Activated CD4-positive, alpha-beta T cell treated with anti-CD3 and anti-CD28 coated beads for 24 hours (primary cell): ENCODE measurements at regions not wholly inside any gene's neighbourhood (a gene's known extent, or its start where the extent isn't known, plus 50 kb on each side); places are given as distances from the start of the nearest gene placed in this dataset.
"Not testable (repeated sequence)": the region's sequence is repeated elsewhere in the genome, so short reads cannot be mapped to it uniquely, and the experiment has no call there.

ENCODE experiments used
- DNase-seq, 2 donors: peaks; one replicate each; pipeline ENCODE4 v3.0.0-alpha.2; 2020; ENCODE audit warnings: low read depth in 2 of 2

DNA sequence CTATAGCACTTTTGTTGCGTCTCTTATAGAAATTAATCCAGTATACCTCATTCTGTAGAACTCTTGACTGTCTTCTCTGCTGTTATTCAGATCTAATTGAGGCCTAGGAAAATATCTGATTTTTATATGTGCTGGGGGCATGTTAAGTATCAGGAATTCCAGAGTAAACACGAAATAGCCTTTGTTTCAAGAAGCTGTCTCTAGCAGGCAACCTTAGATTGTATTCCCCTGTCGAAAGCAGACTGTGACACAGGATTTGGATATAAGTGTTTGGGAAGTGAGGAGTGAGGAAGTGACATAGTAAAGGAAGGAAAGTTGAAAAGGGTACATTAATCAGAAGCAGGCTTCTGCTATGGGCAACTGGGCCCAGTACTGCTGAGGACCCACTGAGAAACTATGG lies 72.1 kb upstream of the RASA1 start:
- DNase-seq: no peak

DNA sequence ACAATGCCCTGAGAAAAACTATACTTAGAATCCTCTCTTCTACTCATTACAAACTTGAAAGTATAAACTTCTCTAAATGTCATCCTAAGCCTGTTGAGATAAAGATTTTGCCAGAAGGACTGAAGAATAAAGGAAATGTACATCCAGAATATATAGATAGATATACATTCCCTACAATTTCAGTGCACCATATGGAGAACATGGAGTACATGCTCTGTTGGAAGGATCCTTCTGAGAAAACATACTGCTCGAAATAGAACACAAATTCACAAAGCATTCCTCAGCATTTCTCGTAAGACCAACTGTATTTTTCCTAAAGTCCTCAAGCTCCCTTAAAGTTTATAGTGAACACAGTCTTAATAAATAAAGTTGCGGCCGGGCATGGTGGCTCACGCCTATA lies 69.7 kb upstream of the RASA1 start:
- no peak for DNase-seq

DNA sequence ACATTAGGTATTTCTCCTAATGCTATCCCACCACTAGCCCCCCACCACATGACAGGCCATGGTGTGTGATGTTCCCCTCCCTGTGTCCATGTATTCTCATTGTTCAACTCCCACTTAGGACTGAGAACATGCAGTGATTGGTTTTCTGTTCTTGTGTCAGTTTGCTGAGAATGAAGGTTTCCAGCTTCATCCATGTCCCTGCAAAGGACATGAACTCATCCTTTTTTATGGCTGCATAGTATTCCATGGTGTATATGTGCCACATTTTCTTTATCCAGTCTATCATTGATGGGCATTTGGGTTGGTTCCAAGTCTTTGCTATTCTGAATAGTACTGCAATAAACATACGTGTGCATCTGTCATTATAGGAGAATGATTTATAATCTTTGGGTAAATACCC lies 68.4 kb upstream of the RASA1 start:
- not testable (repeated sequence) for DNase-seq

- not testable (repeated sequence) for DNase-seq
Measured at GRCh38 chr5:87199704-87200103, 68.0 kb upstream of the RASA1 start.

GRCh38 chr5:87210076-87210475 lies 57.6 kb upstream of the RASA1 start:
- DNase-seq: no peak

- DNase-seq: no peak
Measured at GRCh38 chr5:87210743-87211142, 56.9 kb upstream of the RASA1 start.

DNA sequence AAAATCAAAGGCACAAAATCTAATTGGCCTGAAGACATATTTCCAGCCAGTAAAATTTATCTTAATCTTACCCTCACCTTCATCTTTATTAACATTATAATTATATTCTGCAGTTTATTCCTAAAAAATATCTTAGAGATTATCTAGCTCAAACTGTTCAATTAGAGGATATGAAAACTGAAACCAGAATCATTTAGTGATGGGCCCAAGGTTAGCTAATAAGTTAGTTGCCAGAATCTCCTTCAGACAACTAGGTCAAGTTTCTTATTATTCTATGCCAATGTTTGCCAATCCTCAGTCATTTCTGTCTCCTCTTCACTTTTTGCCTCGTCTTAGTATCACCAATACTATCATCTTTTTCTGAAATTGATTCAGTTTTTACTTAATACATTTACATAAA lies 56.0 kb upstream of the RASA1 start:
- no peak for DNase-seq

DNA sequence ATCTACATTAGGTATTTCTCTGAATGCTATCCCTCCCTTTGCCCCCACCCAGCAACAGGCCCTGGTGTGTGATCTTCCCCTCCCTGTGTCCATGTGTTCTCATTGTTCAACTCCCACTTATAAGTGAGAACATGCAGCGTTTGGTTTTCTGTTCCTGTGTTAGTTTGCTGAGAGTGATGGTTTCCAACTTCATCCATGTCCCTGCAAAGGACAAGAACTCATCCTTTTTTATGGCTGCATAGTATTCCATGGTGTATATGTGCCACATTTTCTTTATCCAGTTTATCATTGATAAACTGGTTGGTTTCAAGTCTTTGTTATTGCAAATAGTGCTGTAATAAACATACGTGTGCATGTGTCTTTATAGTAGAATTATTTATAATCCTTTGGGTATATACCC lies 55.5 kb upstream of the RASA1 start:
- not testable (repeated sequence) for DNase-seq

DNA sequence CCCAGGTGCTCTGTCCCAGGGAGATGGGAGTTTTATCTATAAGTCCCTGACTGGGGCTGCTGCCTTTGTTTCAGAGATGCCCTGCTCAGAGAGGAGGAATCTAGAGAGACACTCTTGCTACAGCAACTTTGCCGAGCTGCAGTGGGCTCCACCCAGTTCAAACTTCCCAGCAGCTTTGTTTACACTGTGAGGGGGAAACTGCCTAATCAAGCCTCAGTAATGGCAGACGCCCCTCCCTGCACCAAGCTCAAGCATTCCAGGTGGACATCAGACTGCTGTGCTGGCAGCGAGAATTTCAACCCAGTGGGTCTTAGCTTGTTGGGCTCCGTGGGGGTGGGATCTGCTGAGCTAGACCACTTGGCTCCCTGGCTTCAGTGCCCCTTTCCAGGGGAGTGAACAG lies 50.2 kb upstream of the RASA1 start:
- not testable (repeated sequence) for DNase-seq
